ENCODE measurements at regions not wholly inside any gene's neighbourhood (a gene's known extent, or its start where the extent isn't known, plus 50 kb on each side); places are given as distances from the start of the nearest gene placed in this dataset.

GRCh38 chr22:49439373-49439772, 388.3 kb downstream of the BRD1 start:
- H3K4me2 ChIP-seq = no peak overlapping the region
- no peaks in the 10 kb centered on the region for H3K36me3 Mint-ChIP-seq (ENCODE audit: low read depth)
- H3K79me2 ChIP-seq (replicated peaks; ENCODE audit: insufficient read depth) = no peaks in the 10 kb centered on the region
- H3K4me3 ChIP-seq = no peak overlapping the region
- H3K4me1 ChIP-seq (ENCODE audit: insufficient read depth) = no peaks in the 10 kb centered on the region
- peaks cover 8% of the 10 kb centered on the region for H3K27me3 Mint-ChIP-seq (ENCODE audit: insufficient read depth, low read depth, poor library complexity)
- H3K27me3 ChIP-seq (ENCODE audit: insufficient read depth) = no peaks in the 10 kb centered on the region; the same call in 1 of the 2 replicates
- no peak overlapping the region for H2AFZ ChIP-seq
- TF ChIP-seq REST (IDR thresholded peaks at IDR 0.05; ENCODE audit: unreplicated experiment) = no peak
- no peak for TF ChIP-seq NANOG (IDR thresholded peaks at IDR 0.05; ENCODE audit: borderline replicate concordance)
- no peak for TF ChIP-seq JUNB (IDR thresholded peaks at IDR 0.05; ENCODE audit: unreplicated experiment)
- TF ChIP-seq EZH2 (IDR thresholded peaks at IDR 0.05; ENCODE audit: low read depth, unreplicated experiment) = no peak
- no peak for TF ChIP-seq CREB1 (CRISPR knock-in tag; IDR thresholded peaks at IDR 0.05; ENCODE audit: low read depth)
- TF ChIP-seq CTCF (conservative IDR thresholded peaks at IDR 0.05; ENCODE audit: low read depth in 2 of 2) = no peak
- no peaks in the 10 kb centered on the region for H3K9me2 ChIP-seq (ENCODE audit: insufficient read depth)
- H3K9me3 Mint-ChIP-seq = peaks cover 4% of the 10 kb centered on the region; the same call in 2 of the 3 replicates
- no peak overlapping the region for H3K4me3 Mint-ChIP-seq
- H3K36me3 ChIP-seq (ENCODE audit: insufficient read depth) = no peaks in the 10 kb centered on the region
- H3F3A ChIP-seq (replicated peaks; ENCODE audit: low read depth) = no peaks in the 10 kb centered on the region
- H3K27ac ChIP-seq (ENCODE audit: low read depth) = no peak overlapping the region
- DNase-seq (ENCODE audit: low spot score) (no peak), ATAC-seq (no peak)
- H3K27ac Mint-ChIP-seq = no peak overlapping the region
- no peaks in the 10 kb centered on the region for H3K4me1 Mint-ChIP-seq
- no peaks in the 10 kb centered on the region for H4K20me1 ChIP-seq (replicated peaks; ENCODE audit: insufficient read depth)

- Mint-ChIP-seq H3K9me3 (peaks cover 6% of the 10 kb centered on the region; the same call in 2 of the 3 replicates), H3K27me3 (ENCODE audit: insufficient read depth, low read depth, poor library complexity) (peaks cover 9% of the 10 kb centered on the region), H3K4me3 (no peak overlapping the region), H3K4me1 (no peaks in the 10 kb centered on the region), H3K27ac (no peak overlapping the region), H3K36me3 (ENCODE audit: low read depth) (no peaks in the 10 kb centered on the region)
- Histone ChIP-seq H3K36me3 (ENCODE audit: insufficient read depth) (no peaks in the 10 kb centered on the region), H4K20me1 (replicated peaks; ENCODE audit: insufficient read depth) (no peaks in the 10 kb centered on the region), H3K79me2 (replicated peaks; ENCODE audit: insufficient read depth) (no peaks in the 10 kb centered on the region), H3K27me3 (ENCODE audit: insufficient read depth) (no peaks in the 10 kb centered on the region; the same call in 1 of the 2 replicates), H3K27ac (ENCODE audit: low read depth) (no peak overlapping the region), H3K4me3 (no peak overlapping the region), H2AFZ (no peak overlapping the region), H3K4me2 (no peak overlapping the region), H3K4me1 (ENCODE audit: insufficient read depth) (no peaks in the 10 kb centered on the region), H3F3A (replicated peaks; ENCODE audit: low read depth) (no peaks in the 10 kb centered on the region), H3K9me2 (ENCODE audit: insufficient read depth) (no peaks in the 10 kb centered on the region)
- ATAC-seq (no peak), DNase-seq (ENCODE audit: low spot score) (no peak)
- no peak for TF ChIP-seq EZH2 (IDR thresholded peaks at IDR 0.05; ENCODE audit: low read depth, unreplicated experiment)
- no peak for TF ChIP-seq STAT1 (IDR thresholded peaks at IDR 0.05; ENCODE audit: unreplicated experiment)
- no peak for TF ChIP-seq CREB1 (CRISPR knock-in tag; IDR thresholded peaks at IDR 0.05; ENCODE audit: low read depth)
- no peak for TF ChIP-seq ZNF462 (CRISPR knock-in tag; IDR thresholded peaks at IDR 0.05)
- no peak for TF ChIP-seq ZNF114 (CRISPR knock-in tag; IDR thresholded peaks at IDR 0.05)
Observed at GRCh38 chr22:49437956-49438355, 389.7 kb downstream of the BRD1 start.

Measured in GM23338 (cell line).